Activated CD4-positive, alpha-beta T cell treated with anti-CD3 and anti-CD28 coated beads for 48 hours (primary cell): ENCODE measurements at regions not wholly inside any gene's neighbourhood (a gene's known extent, or its start where the extent isn't known, plus 50 kb on each side); places are given as distances from the start of the nearest gene placed in this dataset.

Experiments
- DNase-seq: peaks from one replicate; pipeline ENCODE4 v3.0.0-alpha.2; 2020

GRCh38 chr4:123455360-123455759, 58.8 kb downstream of the SPRY1 start:
- DNase-seq: no peak

GRCh38 chr4:123462007-123462406, 65.4 kb downstream of the SPRY1 start:
- DNase-seq: no peak

GRCh38 chr4:123463869-123464268, 67.3 kb downstream of the SPRY1 start:
- no peak for DNase-seq

- DNase-seq: no peak
These were observed 68.8 kb downstream of the SPRY1 start for GRCh38 chr4:123465416-123465815.

- no peak for DNase-seq
These were observed 69.6 kb downstream of the SPRY1 start for GRCh38 chr4:123466080-123466785.

- DNase-seq: no peak
These were observed 72.0 kb downstream of the SPRY1 start for GRCh38 chr4:123468479-123469031.

GRCh38 chr4:123469245-123469644, 72.7 kb downstream of the SPRY1 start:
- DNase-seq: no peak

- DNase-seq: no peak
These were observed 73.1 kb downstream of the SPRY1 start for GRCh38 chr4:123469696-123470095.

- DNase-seq: no peak
These were observed 74.0 kb downstream of the SPRY1 start for GRCh38 chr4:123470640-123471039.

- no peak for DNase-seq
These were observed 75.2 kb downstream of the SPRY1 start for GRCh38 chr4:123471655-123472369.

- DNase-seq: no peak
These were observed 78.2 kb downstream of the SPRY1 start for GRCh38 chr4:123474817-123475216.

GRCh38 chr4:123476089-123476488, 79.5 kb downstream of the SPRY1 start:
- no peak for DNase-seq

- peak; percentile 58 for DNase-seq
These were observed 81.2 kb downstream of the SPRY1 start for GRCh38 chr4:123477711-123478209.

- DNase-seq: no peak
These were observed 82.3 kb downstream of the SPRY1 start for GRCh38 chr4:123478859-123479345.

- no peak for DNase-seq
These were observed 83.3 kb downstream of the SPRY1 start for GRCh38 chr4:123479944-123480343.

GRCh38 chr4:123480706-123481418, 84.3 kb downstream of the SPRY1 start:
- peak; percentile 27 for DNase-seq

GRCh38 chr4:123481717-123482116, 85.1 kb downstream of the SPRY1 start:
- DNase-seq: no peak

GRCh38 chr4:123484291-123484926, 87.8 kb downstream of the SPRY1 start:
- DNase-seq: no peak

GRCh38 chr4:123485601-123486000, 89.0 kb downstream of the SPRY1 start:
- no peak for DNase-seq

- DNase-seq: no peak
These were observed 92.3 kb downstream of the SPRY1 start for GRCh38 chr4:123488916-123489315.

- DNase-seq: no peak
These were observed 98.9 kb downstream of the SPRY1 start for GRCh38 chr4:123495530-123495929.

- no peak for DNase-seq
These were observed 99.8 kb downstream of the SPRY1 start for GRCh38 chr4:123496421-123496820.

GRCh38 chr4:123497340-123497739, 100.7 kb downstream of the SPRY1 start:
- no peak for DNase-seq
